ENCODE measurements at regions not wholly inside any gene's neighbourhood (a gene's known extent, or its start where the extent isn't known, plus 50 kb on each side); places are given as distances from the start of the nearest gene placed in this dataset.

- DNase-seq = no peak
- H3K9me3 ChIP-seq = no peaks in the 10 kb centered on the region
- H3K27ac ChIP-seq = no peak overlapping the region
- intact Hi-C loops (cut with DNase I; ENCODE audit: low total_unique reads) = no loop called here
- TF ChIP-seq POLR2AphosphoS5 (IDR thresholded peaks at IDR 0.05) (no peak), POLR2A (IDR thresholded peaks at IDR 0.05) (no peak)
- no peaks in the 10 kb centered on the region for H3K27me3 ChIP-seq
- no peak overlapping the region for H3K4me3 ChIP-seq
- no peaks in the 10 kb centered on the region for H3K4me1 ChIP-seq
- H3K36me3 ChIP-seq = no peaks in the 10 kb centered on the region
Observed at GRCh38 chr4:19497705-19498104, 754.0 kb upstream of the SLIT2 start.

DNA sequence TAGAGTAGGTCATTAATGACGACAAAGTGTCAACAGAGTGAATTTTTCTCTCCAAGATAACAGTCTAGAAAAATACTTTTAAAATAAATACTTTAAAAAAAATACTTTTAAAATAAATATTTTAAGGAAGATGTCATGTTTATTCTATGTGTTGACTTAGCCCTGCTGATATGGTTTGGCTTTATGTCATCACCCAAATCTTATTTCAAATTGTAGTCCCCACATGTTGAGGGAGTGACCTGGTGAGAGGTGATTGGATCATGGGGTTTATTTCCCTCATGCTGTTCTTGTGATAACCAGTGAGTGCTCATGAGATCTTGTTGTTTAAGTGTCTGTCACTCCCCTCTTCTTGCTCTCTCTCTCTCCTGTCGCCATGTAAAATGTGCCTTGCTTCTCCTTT is 754.9 kb upstream of the SLIT2 start:
- no peak for TF ChIP-seq POLR2A (IDR thresholded peaks at IDR 0.05)
- TF ChIP-seq CTCF (IDR thresholded peaks at IDR 0.05) = no peak
- TF ChIP-seq EP300 (IDR thresholded peaks at IDR 0.05) = no peak
- DNase-seq = no peak
- Histone ChIP-seq H3K27me3 (no peaks in the 10 kb centered on the region), H3K36me3 (no peaks in the 10 kb centered on the region), H3K9me3 (no peaks in the 10 kb centered on the region), H3K4me3 (no peak overlapping the region), H3K4me1 (no peaks in the 10 kb centered on the region), H3K27ac (no peak overlapping the region)
- 40 to 63% (median 48%) methylated on average over 2 of the region's 2 CpGs for WGBS, 5 donors
- intact Hi-C loops (cut with DNase I; ENCODE audit: low total_unique reads) = no loop called here

DNA sequence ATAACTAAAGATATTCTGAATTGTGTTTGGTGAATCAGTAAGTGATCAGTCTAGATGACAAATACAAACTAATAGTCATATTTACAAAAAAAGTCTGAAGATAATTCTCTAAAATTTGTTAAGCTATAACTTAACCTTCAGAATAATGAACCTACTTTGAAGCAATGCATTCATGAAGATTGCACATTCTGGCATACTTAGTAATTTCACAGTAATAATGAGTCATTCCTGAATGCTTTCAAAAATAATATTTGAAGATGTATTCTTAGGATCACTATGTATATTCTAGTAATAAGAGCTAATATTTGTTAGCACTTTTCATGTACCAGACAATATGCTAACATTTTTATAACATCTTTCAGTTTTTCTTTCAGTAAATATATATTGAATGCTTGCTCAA is 756.7 kb upstream of the SLIT2 start:
- H3K4me1 ChIP-seq = no peaks in the 10 kb centered on the region
- intact Hi-C loops (cut with DNase I; ENCODE audit: low total_unique reads) = no loop called here

GRCh38 chr4:19492606-19493005 is 759.1 kb upstream of the SLIT2 start:
- intact Hi-C loops (cut with DNase I; ENCODE audit: low total_unique reads) = no loop called here
- WGBS, 5 donors = 80 to 95% (median 94%) methylated on average over 2 of the region's 2 CpGs
- no peaks in the 10 kb centered on the region for H3K4me1 ChIP-seq
- H3K4me3 ChIP-seq = no peak overlapping the region
- H3K27ac ChIP-seq = no peak overlapping the region
- no peak for DNase-seq
- no peaks in the 10 kb centered on the region for H3K9me3 ChIP-seq
- no peaks in the 10 kb centered on the region for H3K36me3 ChIP-seq
- no peak for TF ChIP-seq CTCF (IDR thresholded peaks at IDR 0.05)
- TF ChIP-seq EP300 (IDR thresholded peaks at IDR 0.05) = no peak
- TF ChIP-seq POLR2A (IDR thresholded peaks at IDR 0.05) = no peak
- no peak for TF ChIP-seq POLR2AphosphoS5 (IDR thresholded peaks at IDR 0.05)
- no peaks in the 10 kb centered on the region for H3K27me3 ChIP-seq

More for the DNA sequence above, 756.7 kb upstream of the SLIT2 start:
- H3K27me3 ChIP-seq = no peaks in the 10 kb centered on the region
- no peaks in the 10 kb centered on the region for H3K36me3 ChIP-seq
- TF ChIP-seq CTCF (IDR thresholded peaks at IDR 0.05) (no peak), POLR2A (IDR thresholded peaks at IDR 0.05) (no peak), EP300 (IDR thresholded peaks at IDR 0.05) (no peak), POLR2AphosphoS5 (IDR thresholded peaks at IDR 0.05) (no peak)
- no peak for DNase-seq
- H3K9me3 ChIP-seq = no peaks in the 10 kb centered on the region
- no peak overlapping the region for H3K4me3 ChIP-seq
- no peak overlapping the region for H3K27ac ChIP-seq

GRCh38 chr4:19486400-19486799 is 765.3 kb upstream of the SLIT2 start:
- H3K27ac ChIP-seq = no peak overlapping the region
- no peak overlapping the region for H3K4me3 ChIP-seq
- no peaks in the 10 kb centered on the region for H3K9me3 ChIP-seq
- TF ChIP-seq POLR2AphosphoS5 (IDR thresholded peaks at IDR 0.05) (no peak), CTCF (IDR thresholded peaks at IDR 0.05) (no peak), POLR2A (IDR thresholded peaks at IDR 0.05) (no peak), EP300 (IDR thresholded peaks at IDR 0.05) (no peak)
- no peaks in the 10 kb centered on the region for H3K36me3 ChIP-seq
- 49 to 71% (median 64%) methylated on average over 3 of the region's 3 CpGs for WGBS, 5 donors
- peak in 1 of 2 donors; percentile 18 for DNase-seq
- H3K27me3 ChIP-seq = no peaks in the 10 kb centered on the region
- no peaks in the 10 kb centered on the region for H3K4me1 ChIP-seq
- intact Hi-C loops (cut with DNase I; ENCODE audit: low total_unique reads) = no loop called here
